ENCODE measurements at regions not wholly inside any gene's neighbourhood (a gene's known extent, or its start where the extent isn't known, plus 50 kb on each side); places are given as distances from the start of the nearest gene placed in this dataset.

GRCh38 chr12:65643171-65643570 is 181.1 kb upstream of the HMGA2 start:
- TF ChIP-seq, protein P1, sequence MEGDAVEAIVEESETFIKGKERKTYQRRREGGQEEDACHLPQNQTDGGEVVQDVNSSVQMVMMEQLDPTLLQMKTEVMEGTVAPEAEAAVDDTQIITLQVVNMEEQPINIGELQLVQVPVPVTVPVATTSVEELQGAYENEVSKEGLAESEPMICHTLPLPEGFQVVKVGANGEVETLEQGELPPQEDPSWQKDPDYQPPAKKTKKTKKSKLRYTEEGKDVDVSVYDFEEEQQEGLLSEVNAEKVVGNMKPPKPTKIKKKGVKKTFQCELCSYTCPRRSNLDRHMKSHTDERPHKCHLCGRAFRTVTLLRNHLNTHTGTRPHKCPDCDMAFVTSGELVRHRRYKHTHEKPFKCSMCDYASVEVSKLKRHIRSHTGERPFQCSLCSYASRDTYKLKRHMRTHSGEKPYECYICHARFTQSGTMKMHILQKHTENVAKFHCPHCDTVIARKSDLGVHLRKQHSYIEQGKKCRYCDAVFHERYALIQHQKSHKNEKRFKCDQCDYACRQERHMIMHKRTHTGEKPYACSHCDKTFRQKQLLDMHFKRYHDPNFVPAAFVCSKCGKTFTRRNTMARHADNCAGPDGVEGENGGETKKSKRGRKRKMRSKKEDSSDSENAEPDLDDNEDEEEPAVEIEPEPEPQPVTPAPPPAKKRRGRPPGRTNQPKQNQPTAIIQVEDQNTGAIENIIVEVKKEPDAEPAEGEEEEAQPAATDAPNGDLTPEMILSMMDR (IDR thresholded peaks at IDR 0.05) = no peak
- no peaks in the 10 kb centered on the region for H3K9me3 ChIP-seq
- H3K27ac ChIP-seq = no peak overlapping the region
- in situ Hi-C loops (cut with MboI; ENCODE audit: low pct_ligation_motif_present in 1 of 4, low pct_unique_long_range_greater_than_20kb in 1 of 4, low sequenced_read_pairs in 3 of 4) = no loop called here
- no peaks in the 10 kb centered on the region for H3K36me3 ChIP-seq
- DNase-seq = no peak
- no peaks in the 10 kb centered on the region for H3K27me3 ChIP-seq
- peaks cover 0 to 3% (median 1%) of the 10 kb centered on the region in 4 donors for H3K4me1 ChIP-seq
- intact Hi-C loops (cut with DNase I; ENCODE audit: low total_unique reads) = no loop called here
- H3K4me3 ChIP-seq = no peak overlapping the region

DNA sequence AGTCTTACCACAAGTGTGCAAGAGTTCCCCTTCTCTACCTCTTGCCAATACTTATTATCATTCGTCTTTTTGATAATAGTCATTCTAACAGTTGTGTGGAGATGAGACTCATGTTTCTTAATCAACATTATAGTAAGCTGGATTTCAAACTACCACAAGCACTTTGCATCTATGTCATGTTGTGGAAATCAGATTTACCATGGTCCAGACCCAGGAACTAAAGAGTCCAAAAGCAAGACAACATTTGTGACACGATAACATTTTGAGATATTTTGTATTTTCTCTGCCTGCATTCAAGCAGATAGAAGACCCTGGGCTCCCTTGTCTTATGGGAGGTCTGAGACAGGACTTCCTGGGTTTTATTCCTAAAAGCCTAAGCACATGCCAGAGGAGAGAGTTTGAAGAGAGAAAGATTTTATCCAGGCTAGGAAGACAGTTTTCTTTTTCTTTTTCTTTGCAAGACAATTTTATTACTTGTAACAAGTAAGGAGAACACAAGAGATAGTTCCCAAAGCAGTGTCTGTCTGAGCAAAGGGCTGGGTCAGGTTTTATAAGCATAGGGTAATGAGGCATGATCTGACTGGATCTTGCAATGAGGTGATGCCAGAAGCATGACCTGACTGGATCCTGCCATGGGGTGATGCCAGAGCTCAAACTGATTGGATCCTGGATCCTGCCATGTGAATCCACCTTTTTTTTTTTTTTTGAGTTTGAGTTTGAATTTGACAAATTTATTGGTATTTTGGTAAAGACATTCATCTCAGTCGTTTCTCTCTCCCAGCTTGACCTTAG is 180.5 kb upstream of the HMGA2 start:
- TF ChIP-seq POLR2AphosphoS5 (IDR thresholded peaks at IDR 0.05) (no peak), EP300 (IDR thresholded peaks at IDR 0.05; ENCODE audit: low read depth) (no peak), POLR2A (IDR thresholded peaks at IDR 0.05) (no peak)
- TF ChIP-seq, protein P1 (IDR thresholded peaks at IDR 0.05) = no peak
- 67 to 70% methylated on average over 3 of the region's 3 CpGs for WGBS, 2 donors (ENCODE audit: low coverage in 1 of 2)
- Histone ChIP-seq H3K4me3 (no peak overlapping the region), H3K4me1 (peaks cover 0 to 9% (median 5%) of the 10 kb centered on the region in 4 donors), H3K9me3 (no peaks in the 10 kb centered on the region), H3K36me3 (no peaks in the 10 kb centered on the region), H3K27me3 (no peaks in the 10 kb centered on the region), H3K27ac (no peak overlapping the region)
- no peak for DNase-seq
- intact Hi-C loops (cut with DNase I; ENCODE audit: low total_unique reads) (no loop called here), in situ Hi-C loops (cut with MboI; ENCODE audit: low pct_ligation_motif_present in 1 of 4, low pct_unique_long_range_greater_than_20kb in 1 of 4, low sequenced_read_pairs in 3 of 4) (no loop called here)

DNA sequence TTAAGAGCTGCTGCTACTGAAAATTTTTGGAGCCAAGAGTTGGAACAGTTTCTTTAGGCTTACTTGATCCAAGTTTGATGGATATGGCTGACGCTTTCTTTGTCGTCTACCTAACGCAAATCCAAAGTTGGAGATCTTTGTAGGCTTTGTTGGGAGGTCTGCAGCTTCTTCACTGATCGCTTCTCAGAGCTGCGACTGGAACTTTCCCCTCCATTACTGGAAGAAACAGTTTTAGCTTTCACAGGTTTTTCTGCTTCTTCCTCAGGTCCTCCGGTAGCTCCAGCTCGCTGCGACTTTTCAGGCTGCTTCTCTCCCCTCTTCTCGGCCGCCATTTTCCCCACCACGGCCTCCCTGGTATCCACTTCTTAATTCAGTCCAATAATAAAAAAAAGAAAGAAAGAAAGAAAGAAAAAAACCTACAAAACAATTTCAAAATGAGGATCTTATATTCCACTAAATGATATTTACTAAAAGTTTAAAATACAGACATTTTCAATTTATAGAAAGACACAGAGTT is 178.1 kb upstream of the HMGA2 start:
- Histone ChIP-seq H3K9me3 (no peaks in the 10 kb centered on the region), H3K4me3 (no peak overlapping the region), H3K4me1 (peaks cover 0 to 16% (median 7%) of the 10 kb centered on the region in 4 donors), H3K27ac (no peak overlapping the region), H3K27me3 (no peaks in the 10 kb centered on the region), H3K36me3 (no peaks in the 10 kb centered on the region)
- 91 to 98% methylated on average over 8 to 11 of the region's 11 CpGs for WGBS, 2 donors (ENCODE audit: low coverage in 1 of 2)
- no peak for DNase-seq
- intact Hi-C loops (cut with DNase I; ENCODE audit: low total_unique reads) (no loop called here), in situ Hi-C loops (cut with MboI; ENCODE audit: low pct_ligation_motif_present in 1 of 4, low pct_unique_long_range_greater_than_20kb in 1 of 4, low sequenced_read_pairs in 3 of 4) (no loop called here)
- no peak for TF ChIP-seq EP300 (IDR thresholded peaks at IDR 0.05; ENCODE audit: low read depth)
- TF ChIP-seq, protein P1 (IDR thresholded peaks at IDR 0.05) = no peak
- TF ChIP-seq POLR2A (IDR thresholded peaks at IDR 0.05) = no peak
- TF ChIP-seq POLR2AphosphoS5 (IDR thresholded peaks at IDR 0.05) = no peak

- no peak overlapping the region for H3K4me3 ChIP-seq
- WGBS, 2 donors (ENCODE audit: low coverage in 1 of 2) = 95 to 100% methylated on average over 5 to 9 of the region's 9 CpGs
- H3K4me1 ChIP-seq = peaks cover 0 to 16% (median 7%) of the 10 kb centered on the region in 4 donors
- DNase-seq = no peak
- TF ChIP-seq POLR2A (IDR thresholded peaks at IDR 0.05) (no peak), EP300 (IDR thresholded peaks at IDR 0.05; ENCODE audit: low read depth) (no peak), POLR2AphosphoS5 (IDR thresholded peaks at IDR 0.05) (no peak)
- TF ChIP-seq, protein P1 (IDR thresholded peaks at IDR 0.05) = no peak
- in situ Hi-C loops (cut with MboI; ENCODE audit: low pct_ligation_motif_present in 1 of 4, low pct_unique_long_range_greater_than_20kb in 1 of 4, low sequenced_read_pairs in 3 of 4) (no loop called here), intact Hi-C loops (cut with DNase I; ENCODE audit: low total_unique reads) (no loop called here)
- H3K36me3 ChIP-seq = no peaks in the 10 kb centered on the region
- no peak overlapping the region for H3K27ac ChIP-seq
- no peaks in the 10 kb centered on the region for H3K9me3 ChIP-seq
- no peaks in the 10 kb centered on the region for H3K27me3 ChIP-seq
Observed at GRCh38 chr12:65647074-65647473, 177.2 kb upstream of the HMGA2 start.

All from transverse colon (tissue), 4 donors.